HG02852 (cell line): ENCODE measurements at regions not wholly inside any gene's neighbourhood (a gene's known extent, or its start where the extent isn't known, plus 50 kb on each side); places are given as distances from the start of the nearest gene placed in this dataset.

Experiments
- ATAC-seq: cut with Tn5 transposase; IDR thresholded peaks from one replicate; pipeline ENCODE4 v1.9.1; 2021; ENCODE audit warnings: mild to moderate bottlenecking, moderate library complexity; ENCODE audit not compliant: unreplicated experiment

DNA sequence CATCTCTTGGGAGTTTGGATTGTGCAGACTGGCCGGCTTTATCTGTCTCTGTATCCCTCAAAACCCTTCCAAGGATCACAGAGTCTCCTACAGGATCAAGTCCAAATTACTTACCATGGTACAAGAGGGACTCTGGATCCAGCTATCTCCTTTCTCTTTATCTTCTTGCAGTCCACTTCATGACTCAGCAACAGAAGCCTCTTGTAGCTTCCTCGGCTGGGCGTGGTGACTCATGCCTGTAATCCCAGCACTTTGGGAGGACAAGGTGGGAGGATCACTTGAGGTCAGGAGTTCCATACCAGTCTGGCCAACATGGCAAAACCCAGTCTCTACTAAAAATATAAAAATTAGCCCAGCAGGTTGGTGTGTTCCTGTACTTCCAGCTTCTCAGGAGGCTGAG is 189.7 kb downstream of the BCAT1 start:
- no peak for ATAC-seq

DNA sequence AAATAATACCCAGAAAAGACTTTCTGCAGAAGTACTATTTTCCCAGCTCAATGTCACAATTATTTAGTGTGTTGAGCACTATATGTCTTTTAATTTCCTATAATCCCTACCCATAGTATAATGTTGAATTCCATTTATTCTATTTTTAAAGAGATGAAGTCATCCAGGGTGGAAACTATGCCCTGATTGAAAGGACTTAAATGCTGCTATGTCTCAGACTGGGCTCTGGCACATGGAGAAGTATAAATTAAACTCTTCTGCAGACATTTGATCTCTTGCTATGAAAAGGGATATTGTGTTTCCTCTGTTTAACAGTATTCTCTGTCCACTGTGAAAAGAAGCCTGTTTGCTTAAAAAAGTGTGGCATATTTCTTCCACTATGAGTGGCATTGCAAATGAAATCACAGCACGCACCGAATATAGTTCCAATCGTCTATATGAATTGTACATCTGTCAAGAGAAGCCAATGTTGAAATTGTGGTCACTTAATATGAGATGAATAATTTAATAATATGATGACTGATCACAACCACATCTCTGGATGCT is 192.3 kb downstream of the BCAT1 start:
- no peak for ATAC-seq

DNA sequence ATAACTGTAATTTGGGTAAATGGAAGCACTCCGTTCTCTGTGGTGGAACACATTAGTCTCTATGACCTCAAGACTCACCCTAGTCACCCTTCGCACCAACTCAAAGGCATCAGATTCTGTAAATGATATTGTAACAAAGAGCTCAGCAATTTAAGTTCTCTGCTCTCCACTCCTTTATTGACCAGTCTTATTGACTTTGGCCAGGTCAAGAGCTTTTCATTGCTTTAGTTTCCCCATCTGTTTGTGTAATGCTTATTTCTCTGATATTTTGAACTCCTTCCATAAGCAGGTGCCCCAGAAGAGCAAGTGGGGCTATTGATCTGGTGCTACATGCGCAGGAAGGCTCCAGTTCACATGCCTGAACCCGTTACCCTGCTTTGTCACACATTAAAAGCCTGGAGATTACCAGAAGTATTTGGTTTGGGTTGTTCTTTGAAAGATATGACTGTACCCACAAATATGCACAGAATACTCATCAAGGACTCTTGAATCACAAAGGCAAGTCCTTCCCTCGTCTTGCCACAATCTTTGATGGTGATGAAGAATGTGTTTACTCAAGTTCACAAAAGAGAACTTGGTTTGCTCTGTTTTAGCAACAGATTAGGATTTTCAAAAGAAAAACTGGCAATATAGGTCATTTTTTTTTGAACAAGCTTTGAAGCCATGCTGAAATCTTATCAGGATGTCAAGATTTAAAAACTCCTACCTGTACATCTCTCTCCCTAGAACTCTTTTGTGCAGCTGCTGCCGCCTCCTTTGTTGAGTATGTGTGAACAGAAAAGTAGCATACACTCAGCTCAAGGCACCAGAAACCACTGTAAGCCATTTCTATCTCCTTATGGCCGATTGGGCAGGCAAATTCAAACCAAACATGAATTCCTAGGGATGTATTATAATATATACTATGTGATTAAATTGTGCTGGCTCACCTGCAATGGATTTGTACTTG is 193.9 kb downstream of the BCAT1 start:
- no peak for ATAC-seq

DNA sequence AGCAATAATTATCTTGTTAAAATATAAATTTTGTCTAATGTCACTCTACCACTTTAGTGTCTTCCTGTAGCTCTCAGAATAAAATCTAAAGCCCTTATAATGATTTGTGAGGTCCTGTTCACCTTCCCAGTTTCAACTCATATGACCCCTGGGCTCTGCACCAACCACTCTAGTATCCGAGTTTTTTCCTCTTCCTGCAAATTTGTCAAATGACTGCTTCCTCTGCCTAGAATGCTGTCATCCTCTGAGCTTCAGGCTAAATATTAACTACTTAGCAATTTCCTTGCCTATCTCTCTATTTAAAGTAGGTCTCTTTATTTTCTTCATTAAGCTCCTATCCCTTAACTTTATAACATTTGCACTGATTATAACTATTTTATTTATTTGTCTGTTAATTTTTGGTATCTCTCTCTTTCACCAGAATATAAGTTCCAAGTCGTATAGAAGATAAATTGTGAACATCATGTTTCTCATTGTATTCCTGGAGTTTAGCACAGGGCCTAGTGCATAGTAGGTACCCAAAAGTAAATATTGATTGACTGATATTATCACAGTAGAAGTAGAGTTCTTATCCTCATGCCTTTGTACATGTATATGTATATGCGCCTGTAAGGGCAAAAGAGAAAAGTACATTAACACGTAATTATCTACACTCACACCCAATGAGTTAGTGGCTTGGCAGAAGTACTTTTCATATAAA is 196.0 kb downstream of the BCAT1 start:
- ATAC-seq, result no peak

DNA sequence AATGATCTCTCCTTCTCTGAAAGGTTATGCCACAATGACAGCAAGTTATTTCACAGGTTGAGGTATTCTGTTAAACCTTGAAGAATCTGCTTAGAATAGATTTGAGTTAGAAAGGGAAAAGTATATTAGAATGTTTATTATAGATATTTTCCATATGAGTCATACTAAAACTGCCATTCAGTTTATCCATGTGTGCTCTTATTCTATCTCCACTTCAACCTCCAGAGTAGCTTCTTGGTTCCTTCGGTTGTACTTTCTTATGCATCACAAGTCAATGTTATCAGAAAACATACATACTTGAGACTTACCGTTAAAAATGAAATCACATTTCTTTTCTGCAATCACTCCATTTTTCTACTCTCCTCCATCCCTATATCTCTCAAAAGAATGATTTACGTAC is 197.7 kb downstream of the BCAT1 start:
- no peak for ATAC-seq

DNA sequence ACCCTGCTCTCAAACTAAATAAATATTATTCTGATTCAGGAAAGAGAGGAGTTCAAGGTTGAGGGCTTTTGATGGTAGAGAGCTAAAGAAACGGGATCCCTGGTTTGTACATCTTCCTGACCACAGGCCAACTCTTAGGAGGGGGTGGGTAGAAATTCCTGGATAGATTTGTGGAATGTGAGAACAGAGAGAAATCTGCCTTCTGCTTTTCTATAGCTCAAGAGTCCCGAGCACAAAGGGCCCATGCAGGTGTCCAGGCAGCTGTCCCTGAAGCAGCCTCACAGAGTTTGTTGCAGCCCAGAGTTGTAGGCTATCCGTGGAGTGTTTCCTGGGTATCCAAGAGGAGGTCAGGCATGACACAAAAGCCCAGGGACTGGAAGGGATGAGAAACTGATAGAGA is 198.6 kb downstream of the BCAT1 start:
- no peak for ATAC-seq

DNA sequence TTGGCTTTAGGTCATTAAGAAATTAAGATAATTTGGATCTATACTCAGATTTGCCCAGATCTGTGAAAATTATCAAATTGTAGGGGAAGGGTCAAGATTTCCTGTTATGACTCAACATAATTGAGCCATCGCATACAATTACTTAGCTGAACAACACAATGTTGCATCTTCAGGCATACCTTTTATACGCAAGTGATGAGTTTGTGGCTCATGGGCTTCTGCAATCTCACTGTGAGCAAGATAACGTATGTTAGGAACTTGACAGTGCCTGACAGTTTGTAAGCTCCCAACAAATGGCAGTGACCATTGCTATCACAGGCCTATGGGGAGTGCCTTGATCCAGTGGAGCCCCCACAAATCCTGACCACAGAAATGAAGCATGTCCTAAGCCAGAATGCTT is 199.7 kb downstream of the BCAT1 start:
- no peak for ATAC-seq

DNA sequence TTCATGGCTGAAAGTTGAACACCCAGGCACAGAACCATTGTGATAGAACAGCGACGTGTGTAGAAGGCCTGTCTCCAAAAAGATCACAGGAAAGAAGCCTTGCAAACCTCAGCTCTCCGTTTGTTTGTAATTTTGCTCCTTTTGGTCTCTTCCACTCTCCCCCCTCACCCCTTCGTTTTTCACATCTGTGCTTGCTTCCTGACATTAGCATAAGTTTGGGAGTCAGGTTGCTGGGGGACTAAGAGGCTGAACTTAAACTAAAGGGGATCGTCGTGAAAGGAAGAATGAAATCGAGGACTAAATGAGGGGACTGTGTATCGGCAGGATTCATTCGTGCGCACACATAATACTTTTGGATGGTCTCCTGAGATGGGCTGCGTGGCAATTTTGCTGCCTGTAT is 200.6 kb downstream of the BCAT1 start:
- ATAC-seq, result no peak

DNA sequence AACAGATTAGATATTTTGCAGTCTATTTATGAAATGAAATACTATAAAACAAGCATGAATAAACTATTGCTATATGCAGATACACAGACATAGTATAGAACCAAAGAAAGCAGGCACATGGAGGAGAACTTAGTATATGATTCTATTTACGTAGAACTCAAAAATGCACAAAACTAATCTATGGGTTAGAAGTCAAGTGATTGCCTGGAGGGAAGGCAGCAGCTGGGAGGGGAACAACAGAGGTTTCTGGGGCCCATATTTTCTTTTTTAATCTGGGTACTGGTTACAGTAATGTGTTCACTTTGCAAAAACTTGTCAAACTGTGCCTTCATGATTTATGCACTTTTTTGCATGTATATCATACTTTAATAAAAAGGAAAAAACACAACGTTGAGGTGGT is 202.0 kb downstream of the BCAT1 start:
- ATAC-seq, result no peak

DNA sequence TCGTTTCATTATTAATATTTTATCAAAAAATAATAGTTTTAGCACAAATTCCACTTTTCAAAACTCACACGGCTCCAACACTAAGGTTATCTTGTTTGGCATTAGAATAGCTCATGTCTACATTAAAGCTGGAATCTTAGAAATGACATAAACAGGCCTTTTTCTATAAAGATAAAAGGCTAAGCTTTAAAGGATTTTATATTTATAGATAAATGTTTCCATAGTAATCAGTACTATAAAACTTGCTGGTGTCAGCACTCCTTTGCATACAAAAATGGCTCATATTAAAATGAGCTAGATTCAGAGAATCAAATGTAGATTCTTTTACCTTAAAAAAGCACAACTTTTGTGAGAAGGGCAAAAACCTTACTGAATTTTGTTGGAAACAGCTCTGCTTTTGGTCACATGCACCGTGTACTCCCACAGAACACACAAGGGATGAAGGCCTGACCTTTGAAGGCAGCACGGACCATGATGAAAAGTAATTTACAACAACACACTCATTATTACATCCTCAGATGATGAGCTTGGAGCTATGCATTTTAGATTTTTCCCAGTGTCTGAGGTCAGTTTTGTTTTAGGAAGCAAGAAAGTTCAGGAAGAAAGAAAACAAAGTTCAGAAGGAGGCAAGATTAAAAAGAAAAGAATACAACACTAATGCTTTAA is 202.8 kb downstream of the BCAT1 start:
- ATAC-seq, result no peak

DNA sequence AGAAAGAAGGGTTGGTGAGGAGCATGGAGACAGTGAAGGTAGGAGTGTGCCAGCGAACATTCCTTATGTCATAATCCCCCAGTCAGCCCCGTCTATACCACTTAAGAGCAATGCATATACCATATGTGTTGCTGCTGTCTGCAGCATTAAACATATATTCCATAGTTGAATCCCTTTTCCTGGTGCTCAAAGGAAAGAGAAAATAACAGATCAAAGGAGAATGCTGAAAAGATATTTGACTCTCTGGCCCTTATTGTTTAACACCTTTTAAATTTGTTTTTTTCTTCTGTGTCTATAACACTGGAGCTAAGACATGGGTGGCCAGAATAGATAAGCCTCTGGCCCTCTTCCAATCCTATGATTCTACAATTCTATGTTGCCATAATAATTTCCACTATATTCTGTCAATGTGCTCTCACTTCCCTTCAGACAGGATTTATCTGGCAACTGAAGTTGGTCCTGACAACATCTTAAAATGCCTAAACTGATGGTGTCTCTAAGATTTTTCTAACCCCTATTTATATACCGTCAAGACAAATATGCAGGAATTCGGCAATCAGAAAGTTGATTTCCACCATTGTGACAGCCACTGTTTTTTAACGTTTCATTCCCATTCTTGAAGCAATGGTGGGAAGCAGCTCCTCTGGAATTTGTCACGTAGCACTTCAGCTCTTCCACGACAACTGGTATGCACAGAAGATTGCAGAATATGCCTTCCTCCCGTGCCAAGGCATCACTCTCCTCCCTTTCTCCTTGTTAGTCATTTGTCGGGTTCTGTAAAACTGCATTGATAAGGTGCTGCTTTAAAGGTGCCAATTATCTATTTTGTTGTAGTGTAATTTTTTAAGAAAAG is 204.7 kb downstream of the BCAT1 start:
- no peak for ATAC-seq

DNA sequence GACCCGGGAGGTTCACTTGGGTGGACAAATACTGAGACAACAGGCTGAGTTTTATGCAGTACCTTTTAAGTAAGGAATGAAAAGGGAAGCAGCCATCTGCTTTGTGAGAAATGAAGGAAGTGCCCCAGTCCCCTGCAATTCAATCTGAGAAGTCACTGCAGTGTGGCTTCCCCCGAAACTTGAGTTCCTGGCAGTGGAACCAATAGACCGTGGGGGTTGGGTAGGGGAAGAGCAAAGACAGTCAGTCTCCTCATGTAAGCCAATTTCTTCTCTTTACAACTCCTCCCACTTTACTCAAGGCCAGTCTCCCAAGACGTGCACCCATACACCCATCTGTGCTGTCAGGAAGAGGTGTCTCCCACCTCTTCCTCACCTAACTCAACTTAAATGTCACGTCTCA is 206.5 kb downstream of the BCAT1 start:
- peak; percentile 87 for ATAC-seq

DNA sequence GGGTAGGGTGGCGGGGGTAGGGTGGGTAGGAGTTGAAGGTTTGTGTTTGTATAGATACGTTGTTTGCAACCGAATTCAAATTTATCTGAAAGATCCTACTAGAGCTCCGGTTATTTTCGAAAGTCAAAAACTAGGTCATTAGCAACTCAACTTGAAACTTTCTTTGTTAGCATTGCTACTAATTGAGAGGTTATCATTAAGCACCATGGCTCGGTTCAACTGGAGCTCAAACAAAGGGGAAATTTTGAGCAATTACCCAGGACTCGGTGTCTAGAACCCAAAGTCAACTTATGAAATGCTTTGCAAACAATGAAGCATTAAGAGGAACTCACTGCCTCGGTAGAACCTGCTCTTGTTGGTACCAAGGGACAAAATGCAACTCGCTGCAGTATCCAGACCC is 207.7 kb downstream of the BCAT1 start:
- peak; percentile 64 for ATAC-seq

DNA sequence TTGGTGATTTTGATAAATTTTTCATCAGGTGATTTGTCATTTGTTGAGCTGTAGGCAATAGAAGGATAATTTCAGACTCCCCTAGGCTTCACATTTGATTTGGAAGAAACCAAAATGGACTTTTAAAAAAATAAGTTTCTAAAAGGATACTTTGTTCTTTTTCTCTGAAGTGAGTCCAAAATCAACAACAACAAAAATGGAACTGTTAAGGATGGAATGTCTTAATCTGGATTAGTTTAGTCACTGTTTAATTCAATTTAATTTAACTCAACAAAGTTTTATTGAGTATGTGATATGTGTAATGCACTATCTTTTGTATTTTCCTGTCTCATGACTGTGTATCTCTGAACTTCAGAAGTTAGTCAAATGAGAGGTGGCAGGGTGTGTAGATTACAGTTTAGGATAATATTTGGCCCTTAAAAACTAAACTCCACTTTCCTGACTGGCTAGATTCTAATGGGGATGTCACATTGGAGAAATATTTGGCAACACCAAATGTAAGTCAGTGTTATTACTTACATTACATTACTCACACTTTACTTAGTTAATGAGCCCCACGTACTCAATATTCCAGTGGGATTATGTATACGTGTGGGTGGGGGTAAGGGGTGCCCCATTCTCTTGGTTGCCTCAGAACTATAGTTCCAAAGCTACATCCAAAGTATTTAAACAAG is 209.7 kb downstream of the BCAT1 start:
- ATAC-seq, result no peak

DNA sequence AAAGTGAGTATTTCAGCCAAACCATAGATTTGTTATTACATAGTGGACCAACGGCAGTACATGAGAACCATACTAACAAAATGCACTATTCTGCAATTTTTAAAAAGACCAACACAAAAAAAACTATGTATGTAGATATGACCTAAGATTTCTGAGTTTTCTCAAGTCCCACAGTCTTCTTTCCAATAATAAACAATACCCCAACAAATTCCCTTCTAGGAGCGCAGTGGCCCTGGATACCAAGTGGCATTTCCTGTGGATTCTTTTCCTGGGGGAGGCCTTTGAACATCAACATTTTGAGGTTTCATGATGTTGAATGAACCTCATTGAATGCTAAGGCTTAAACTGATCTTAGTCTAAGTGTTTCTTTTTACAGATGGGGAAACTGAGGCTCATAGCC is 210.5 kb downstream of the BCAT1 start:
- ATAC-seq, result no peak

DNA sequence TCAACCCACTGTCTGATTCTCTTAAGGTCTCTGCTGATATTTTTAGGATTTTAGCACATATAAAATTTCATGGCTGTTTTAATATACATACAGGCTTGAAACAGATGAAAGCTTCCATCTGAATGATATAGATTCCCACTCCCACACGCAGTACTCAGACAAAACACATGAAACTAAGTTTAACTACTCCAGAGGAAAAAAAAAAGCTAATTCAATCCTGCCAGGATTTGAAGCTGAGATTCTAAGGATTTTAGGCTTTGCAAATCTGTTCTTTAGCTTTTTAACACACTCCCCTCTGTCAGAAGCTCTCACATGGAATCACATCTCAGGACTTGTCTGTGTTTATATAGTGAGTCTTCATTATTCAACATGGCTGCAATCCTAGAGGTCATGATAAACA is 217.3 kb downstream of the BCAT1 start:
- no peak for ATAC-seq

DNA sequence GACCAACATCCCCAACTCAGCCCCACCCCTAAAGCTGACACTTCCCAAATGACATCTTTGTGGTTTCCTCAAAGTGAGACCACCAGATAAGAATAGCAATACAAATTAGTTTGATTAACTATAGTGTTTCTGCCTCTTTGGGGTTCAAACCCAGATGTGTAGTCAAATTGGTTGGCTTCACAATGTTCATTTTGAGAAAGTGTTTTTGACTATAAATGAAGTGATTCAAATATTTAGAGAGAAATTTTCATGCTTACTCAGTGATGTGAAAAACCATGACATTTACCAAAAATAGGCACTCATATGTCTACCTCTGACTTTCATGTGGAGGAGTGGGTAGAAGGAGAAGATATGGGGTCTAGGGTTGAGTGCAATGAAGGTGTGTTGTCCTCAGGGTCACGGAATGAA is 218.4 kb downstream of the BCAT1 start:
- ATAC-seq, result peak; percentile 66

DNA sequence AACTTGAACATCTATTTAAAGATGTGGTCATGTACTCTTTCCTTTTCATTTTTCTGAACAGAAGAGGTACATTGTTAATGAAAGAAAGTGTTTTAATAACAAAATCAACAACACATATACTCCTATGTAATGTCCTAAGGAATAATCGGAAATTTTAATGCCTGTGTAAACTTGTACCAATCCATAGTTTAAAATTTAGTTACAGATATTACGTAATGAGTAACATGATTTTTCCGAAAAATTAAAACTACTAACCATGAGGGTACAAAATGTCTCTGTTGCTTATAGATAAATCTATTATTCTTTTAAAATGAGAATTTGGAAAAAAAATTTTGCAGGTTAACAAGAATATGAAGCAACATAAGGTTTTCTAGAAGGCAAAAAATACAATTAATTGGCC is 220.1 kb downstream of the BCAT1 start:
- no peak for ATAC-seq

DNA sequence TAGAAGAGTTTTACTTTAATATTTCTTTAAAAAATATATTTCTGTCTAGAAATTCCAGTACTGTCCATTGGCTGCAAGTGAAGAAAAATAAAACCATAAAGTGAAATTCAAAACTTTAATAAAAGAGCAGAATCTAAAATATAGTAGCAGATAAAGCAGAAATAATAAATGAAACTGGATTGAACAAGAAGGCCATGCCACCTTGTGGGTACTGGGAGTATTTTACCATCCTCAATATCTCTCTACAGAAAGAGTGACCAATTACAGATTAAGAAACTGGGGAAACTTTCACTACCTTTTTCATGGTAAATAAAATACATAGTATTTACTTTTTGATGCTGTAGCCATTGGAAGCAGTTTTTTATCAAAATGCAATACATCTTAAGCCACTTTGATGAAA is 220.5 kb downstream of the BCAT1 start:
- ATAC-seq, result no peak

DNA sequence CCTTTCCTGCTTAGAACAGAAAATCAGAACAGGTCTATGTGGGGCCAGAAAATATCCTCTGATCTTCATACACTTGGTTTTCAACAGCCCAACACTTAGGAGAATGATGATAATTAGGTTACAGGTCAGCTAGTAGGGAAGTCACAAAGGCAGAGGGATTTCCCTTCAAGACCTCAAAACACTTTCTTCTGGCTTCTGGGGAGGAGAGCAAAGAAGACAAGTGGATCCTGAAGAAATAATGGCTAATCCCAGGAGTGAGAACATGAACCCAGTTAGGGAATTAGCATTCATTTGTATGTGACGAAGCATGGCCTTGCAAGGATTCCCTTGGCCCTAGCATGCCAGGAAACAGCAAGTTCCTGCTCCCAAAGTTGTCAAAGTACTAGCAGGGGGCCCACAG is 223.3 kb downstream of the BCAT1 start:
- ATAC-seq, result no peak
